ENCODE measurements at regions not wholly inside any gene's neighbourhood (a gene's known extent, or its start where the extent isn't known, plus 50 kb on each side); places are given as distances from the start of the nearest gene placed in this dataset.

DNA sequence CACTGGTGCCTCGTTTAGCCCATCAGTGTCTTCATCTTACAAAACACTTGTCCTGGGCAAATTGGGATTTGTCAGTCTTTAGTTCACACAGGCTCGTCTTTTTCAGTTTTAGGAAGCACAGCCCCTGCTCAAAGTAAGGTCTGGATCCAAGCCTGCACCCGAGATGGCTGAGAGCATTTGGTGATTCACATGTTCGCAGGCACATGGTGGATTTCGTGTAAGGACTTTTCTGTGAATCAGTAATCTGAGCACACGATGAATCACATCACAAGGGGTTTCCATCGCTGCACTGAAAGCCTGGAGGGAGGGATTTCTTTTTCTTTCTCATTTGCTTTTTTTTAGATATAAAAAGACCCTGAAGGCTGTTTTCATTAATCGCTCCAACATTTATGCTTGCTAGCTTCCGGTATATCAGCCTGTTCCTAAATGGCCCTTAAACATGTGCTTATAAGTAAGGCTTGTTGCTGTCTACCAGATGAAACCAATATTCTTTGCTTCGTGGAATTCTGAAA, 435.6 kb upstream of the ATP10A start:
- TF ChIP-seq POLR2A (IDR thresholded peaks at IDR 0.05), result no peak
- TF ChIP-seq, protein P1, sequence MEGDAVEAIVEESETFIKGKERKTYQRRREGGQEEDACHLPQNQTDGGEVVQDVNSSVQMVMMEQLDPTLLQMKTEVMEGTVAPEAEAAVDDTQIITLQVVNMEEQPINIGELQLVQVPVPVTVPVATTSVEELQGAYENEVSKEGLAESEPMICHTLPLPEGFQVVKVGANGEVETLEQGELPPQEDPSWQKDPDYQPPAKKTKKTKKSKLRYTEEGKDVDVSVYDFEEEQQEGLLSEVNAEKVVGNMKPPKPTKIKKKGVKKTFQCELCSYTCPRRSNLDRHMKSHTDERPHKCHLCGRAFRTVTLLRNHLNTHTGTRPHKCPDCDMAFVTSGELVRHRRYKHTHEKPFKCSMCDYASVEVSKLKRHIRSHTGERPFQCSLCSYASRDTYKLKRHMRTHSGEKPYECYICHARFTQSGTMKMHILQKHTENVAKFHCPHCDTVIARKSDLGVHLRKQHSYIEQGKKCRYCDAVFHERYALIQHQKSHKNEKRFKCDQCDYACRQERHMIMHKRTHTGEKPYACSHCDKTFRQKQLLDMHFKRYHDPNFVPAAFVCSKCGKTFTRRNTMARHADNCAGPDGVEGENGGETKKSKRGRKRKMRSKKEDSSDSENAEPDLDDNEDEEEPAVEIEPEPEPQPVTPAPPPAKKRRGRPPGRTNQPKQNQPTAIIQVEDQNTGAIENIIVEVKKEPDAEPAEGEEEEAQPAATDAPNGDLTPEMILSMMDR (IDR thresholded peaks at IDR 0.05 in 8 of 11, conservative IDR thresholded peaks at IDR 0.05 in 3 of 11), result no peak
